LNCaP clone FGC (cell line): ENCODE measurements at regions not wholly inside any gene's neighbourhood (a gene's known extent, or its start where the extent isn't known, plus 50 kb on each side); places are given as distances from the start of the nearest gene placed in this dataset.
"Not testable (repeated sequence)": the region's sequence is repeated elsewhere in the genome, so short reads cannot be mapped to it uniquely, and the experiment has no call there.

Source experiments
- DNase-seq: peaks from one replicate; pipeline ENCODE4 v3.0.0-alpha.2; 2011; ENCODE audit warnings: low read depth
- H3K4me3 ChIP-seq: 2 replicates; pipeline ENCODE4 v1.5.1; 2011; ENCODE audit warnings: mild to moderate bottlenecking, low read depth, low read length, control low read depth
- CTCF ChIP-seq: IDR thresholded peaks from 2 replicates; pipeline ENCODE4 v1.5.1; 2012; ENCODE audit warnings: mild to moderate bottlenecking; ENCODE audit not compliant: control insufficient read depth, insufficient read depth; ENCODE audit errors: extremely low read depth

- no peak overlapping the region for H3K4me3 ChIP-seq
- DNase-seq: no peak
- TF ChIP-seq CTCF: no peak
Observed at GRCh38 chrX:115387327-115387726, 97.8 kb downstream of the LUZP4 start.

- DNase-seq: no peak
- H3K4me3 ChIP-seq: no peak overlapping the region
- no peak for TF ChIP-seq CTCF
Observed at GRCh38 chrX:115388879-115389278, 99.4 kb downstream of the LUZP4 start.

GRCh38 chrX:115390078-115390477, 100.6 kb downstream of the LUZP4 start:
- no peak overlapping the region for H3K4me3 ChIP-seq
- no peak for TF ChIP-seq CTCF
- DNase-seq: no peak

- DNase-seq: no peak
- no peak for TF ChIP-seq CTCF
- H3K4me3 ChIP-seq: no peak overlapping the region
Observed at GRCh38 chrX:115392031-115392430, 102.5 kb downstream of the LUZP4 start.

- DNase-seq: no peak
- H3K4me3 ChIP-seq: no peak overlapping the region
- TF ChIP-seq CTCF: no peak
Observed at GRCh38 chrX:115392871-115393270, 103.4 kb downstream of the LUZP4 start.

- no peak for TF ChIP-seq CTCF
- DNase-seq: no peak
- H3K4me3 ChIP-seq: no peak overlapping the region
Observed at GRCh38 chrX:115393271-115393670, 103.8 kb downstream of the LUZP4 start.

GRCh38 chrX:115394806-115395205, 105.3 kb downstream of the LUZP4 start:
- not testable (repeated sequence) for H3K4me3 ChIP-seq, DNase-seq

GRCh38 chrX:115399306-115399705, 109.8 kb downstream of the LUZP4 start:
- TF ChIP-seq CTCF: no peak

More at GRCh38 chrX:115399306-115399705, 109.8 kb downstream of the LUZP4 start:
- DNase-seq: no peak
- H3K4me3 ChIP-seq: no peak overlapping the region
